Activated T-helper 1 cell treated with anti-CD3 and anti-CD28 coated beads, Interleukin-2, amount 50 U/mL, for 16 hours (primary cell): ENCODE measurements at regions not wholly inside any gene's neighbourhood (a gene's known extent, or its start where the extent isn't known, plus 50 kb on each side); places are given as distances from the start of the nearest gene placed in this dataset.
"Not testable (repeated sequence)": the region's sequence is repeated elsewhere in the genome, so short reads cannot be mapped to it uniquely, and the experiment has no call there.

Experiments
- DNase-seq, 2 donors: peaks; one replicate each; pipeline ENCODE4 v3.0.0-alpha.2; 2020; ENCODE audit warnings: low read depth in 1 of 2, low spot score in 1 of 2

DNA sequence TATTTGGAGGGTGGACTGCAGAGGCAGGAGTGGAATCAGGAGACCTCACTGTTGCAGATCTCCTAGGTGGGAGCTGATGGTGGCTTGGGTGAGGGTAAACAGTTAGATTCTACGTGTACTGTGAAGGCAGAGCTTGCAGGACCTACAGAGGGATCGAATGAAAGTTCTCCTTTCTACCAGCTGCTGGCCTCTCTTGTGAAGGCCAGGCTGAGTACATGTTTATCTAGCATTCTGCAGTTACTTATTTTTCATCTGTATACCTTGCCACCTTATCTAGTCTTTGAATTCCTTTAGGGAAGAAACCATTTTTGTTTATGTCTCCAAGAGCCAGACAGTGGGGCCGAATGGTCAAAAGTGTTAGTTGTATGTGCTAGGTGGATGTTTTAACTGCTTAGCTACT, 57.6 kb downstream of the PTTG1 start:
- no peak for DNase-seq

DNA sequence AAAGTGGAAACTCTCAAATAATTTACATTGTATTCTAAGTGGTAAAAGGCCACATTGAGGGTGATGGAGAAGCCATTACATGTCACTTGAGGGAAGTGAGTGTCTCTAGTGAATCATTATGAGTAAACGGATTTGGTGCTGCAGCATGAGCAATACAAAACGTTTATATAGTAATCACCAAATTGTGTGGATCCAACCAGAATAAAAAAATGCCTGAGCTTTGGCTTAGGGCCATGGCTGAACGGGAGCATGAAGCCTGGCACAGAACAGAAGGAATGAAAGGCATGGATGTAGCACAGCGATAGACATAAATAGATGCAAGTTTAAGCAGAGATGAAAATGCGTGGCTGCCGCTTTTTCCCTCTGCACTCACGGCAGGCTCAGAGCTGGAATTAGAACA, 58.3 kb downstream of the PTTG1 start:
- DNase-seq, result no peak

DNA sequence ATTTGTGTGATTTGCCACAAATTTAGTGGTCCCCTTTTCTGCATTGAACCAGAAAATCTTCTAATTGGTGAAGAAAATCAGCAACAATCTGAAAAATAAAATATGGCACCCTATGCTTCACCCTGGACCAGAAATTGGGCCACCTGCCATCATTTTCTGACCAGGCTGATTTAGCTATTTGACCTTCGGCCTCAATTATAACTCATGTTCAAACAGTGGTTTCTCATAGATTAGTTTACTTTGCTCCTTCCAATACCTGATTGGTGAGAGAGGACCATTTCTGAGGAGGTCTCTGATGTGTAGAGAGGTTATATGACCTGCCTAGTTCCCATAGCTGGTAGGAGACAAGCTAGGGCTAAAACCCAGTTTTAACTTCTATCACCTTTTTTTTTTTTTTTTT, 59.0 kb downstream of the PTTG1 start:
- no peak for DNase-seq

GRCh38 chr5:160484678-160485077, 63.0 kb downstream of the PTTG1 start:
- no peak for DNase-seq

DNA sequence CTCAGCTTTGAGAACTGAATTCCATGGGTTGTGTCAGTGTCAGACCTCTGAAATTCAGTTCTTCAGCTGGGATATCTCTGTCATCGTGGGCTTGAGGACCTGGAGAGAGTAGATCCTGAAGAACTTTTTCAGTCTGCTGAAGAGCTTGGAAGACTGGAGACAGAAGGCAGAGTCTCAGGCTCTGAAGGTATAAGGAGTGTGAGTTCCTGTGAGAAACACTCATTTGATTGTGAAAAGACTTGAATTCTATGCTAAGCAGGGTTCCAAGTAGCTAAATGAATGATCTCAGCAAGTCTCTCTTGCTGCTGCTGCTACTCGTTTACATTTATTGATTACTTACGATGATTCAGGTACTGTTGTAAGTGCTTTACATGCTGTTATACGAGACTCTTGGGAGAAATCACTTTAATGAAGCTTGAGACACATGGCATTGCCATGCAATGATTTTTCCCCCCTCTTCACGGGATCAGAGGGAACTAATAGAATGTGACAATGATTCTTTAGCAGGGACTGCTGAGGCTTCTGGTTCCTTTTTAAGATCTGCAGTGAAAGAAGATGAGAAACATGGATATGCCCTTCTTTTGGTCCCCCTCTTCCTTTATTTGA, 63.8 kb downstream of the PTTG1 start:
- DNase-seq, result no peak

- no peak for DNase-seq
Observed at GRCh38 chr5:160486573-160486972, 64.9 kb downstream of the PTTG1 start.

GRCh38 chr5:160488394-160489325, 67.0 kb downstream of the PTTG1 start:
- no peak for DNase-seq

- no peak for DNase-seq
Observed at GRCh38 chr5:160491438-160491837, 69.8 kb downstream of the PTTG1 start.

GRCh38 chr5:160492565-160492964, 70.9 kb downstream of the PTTG1 start:
- DNase-seq, result no peak

GRCh38 chr5:160493806-160494338, 72.2 kb downstream of the PTTG1 start:
- DNase-seq, result no peak

GRCh38 chr5:160494451-160494850, 72.8 kb downstream of the PTTG1 start:
- DNase-seq, result no peak

DNA sequence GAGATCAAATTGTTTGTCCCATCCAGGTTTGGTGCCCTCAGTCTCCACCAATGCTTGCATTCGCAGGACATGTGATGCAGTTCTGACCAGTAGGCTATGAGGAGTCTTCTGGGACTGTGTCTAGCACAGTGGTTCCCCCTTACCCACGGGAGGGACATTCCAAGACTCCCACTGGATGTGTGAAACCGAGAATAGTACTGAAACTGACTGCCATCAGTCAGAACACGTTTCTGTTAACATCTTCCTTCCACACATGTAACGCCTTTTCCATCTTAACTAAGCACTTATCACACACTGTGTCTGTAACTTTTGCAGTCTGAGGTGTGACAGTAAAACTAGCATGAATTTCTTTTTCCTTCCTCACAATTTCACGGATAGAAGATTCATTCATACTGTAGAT, 74.7 kb downstream of the PTTG1 start:
- DNase-seq, result no peak

DNA sequence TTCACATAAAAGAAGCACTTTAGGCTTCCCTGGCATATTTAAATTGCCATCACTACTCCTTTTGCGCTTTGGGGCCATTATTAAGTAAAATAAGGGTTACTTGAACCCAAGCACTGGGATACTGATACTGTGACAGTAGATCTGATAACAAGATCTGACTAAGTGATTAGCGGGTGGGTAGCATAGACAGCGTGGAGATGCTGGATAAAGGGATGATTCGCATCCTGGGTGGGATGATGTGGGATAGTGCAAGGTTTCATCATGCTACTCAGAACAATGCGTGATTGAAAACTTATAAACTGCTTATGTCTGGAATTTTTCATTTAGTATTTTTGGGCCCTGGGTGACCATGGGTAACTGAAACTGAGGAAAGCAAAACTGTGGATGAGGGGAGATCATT, 75.1 kb downstream of the PTTG1 start:
- no peak for DNase-seq

DNA sequence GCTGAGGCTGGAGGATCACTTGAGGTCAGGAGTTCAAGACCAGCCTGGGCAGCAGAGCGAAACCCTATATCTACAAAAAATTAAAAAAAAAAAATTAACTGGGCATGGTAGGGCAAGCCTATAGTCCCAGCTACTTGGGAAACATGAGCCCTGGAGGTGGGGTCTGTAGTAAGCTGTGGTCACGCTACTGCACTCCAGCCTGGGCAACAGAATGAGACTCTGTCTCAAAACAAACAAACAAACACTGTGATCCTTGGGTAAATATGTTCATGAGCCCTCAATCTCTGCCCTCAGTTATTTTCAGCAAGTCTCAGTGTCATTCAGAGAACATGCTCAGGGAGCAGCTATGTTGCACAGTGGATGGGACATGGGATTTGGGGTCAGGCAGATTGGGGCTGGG, 76.2 kb downstream of the PTTG1 start:
- no peak for DNase-seq

DNA sequence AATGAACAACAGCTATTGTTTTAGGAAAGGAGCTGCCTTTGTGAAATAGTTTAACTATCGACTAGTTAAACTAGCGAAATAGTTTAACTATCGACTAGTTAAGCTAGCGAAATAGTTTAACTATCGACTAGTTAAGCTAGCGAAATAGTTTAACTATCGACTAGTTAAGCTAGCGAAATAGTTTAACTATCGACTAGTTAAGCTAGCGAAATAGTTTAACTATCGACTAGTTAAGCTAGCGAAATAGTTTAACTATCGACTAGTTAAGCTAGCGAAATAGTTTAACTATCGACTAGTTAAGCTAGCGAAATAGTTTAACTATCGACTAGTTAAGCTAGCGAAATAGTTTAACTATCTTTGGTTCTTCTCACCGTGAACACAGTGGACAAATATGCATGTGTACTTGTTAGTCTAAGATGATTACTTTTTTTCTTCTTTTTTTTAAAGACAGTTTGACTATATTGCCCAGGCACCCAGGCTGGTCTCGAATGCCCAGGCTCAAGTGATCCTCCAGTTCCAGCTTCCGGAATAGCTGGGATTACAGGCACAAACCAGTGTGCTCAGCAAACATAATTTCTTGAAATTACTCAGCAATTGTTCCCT, 76.9 kb downstream of the PTTG1 start:
- DNase-seq, result not testable (repeated sequence)

DNA sequence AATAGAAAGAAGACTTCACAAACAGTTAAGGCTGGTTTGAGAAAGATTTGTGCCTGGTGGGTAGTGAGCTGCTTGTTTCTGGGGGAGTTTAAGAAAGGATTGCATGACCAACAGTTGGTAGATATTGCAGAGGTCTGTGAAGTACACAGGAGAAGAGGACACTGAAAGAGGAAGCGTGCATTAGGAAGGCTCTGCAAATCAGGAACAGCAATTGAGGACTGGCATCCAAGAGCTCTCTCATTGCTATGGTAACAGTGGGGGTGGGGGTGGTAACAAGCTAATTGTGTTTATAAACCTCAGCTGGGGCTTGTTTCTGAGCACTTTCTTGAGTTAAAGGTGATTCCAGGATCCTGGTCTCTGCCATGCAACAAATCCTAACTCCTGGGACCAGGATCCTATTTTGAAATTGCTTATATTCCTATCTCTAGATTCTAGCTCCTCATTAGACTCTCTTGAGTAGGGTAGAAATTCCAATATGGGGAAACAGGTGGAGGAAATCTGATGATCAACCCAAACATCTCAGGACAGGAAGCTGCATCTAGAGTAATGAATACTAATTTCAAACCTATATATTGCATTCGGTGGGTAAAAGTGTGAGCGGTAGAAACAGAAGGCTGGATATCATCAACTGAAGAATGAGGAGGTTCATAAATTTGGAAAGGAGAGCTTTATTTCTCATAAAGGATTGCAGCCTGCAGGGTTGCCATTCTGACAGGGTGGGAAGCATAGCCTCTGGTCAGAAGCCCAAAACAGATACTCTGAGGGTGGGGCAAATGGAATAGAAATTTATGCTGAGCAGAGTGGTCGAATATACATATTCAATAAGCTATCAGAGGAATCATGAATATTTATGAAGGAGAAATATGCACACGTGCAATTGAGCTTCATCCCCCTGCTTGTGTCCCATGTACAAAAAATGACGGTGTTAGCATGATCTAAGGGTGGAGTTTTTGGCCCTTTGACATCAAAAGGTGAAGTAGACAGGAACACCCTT, 79.4 kb downstream of the PTTG1 start:
- DNase-seq, result no peak

GRCh38 chr5:160504906-160505305, 83.3 kb downstream of the PTTG1 start:
- no peak for DNase-seq

- DNase-seq, result peak; percentile 26 to 50
Observed at GRCh38 chr5:160506006-160507004, 84.7 kb downstream of the PTTG1 start.

GRCh38 chr5:160507221-160507721, 85.6 kb downstream of the PTTG1 start:
- DNase-seq, result no peak
